ENCODE measurements at regions not wholly inside any gene's neighbourhood (a gene's known extent, or its start where the extent isn't known, plus 50 kb on each side); places are given as distances from the start of the nearest gene placed in this dataset.
"Not testable (repeated sequence)": the region's sequence is repeated elsewhere in the genome, so short reads cannot be mapped to it uniquely, and the experiment has no call there.

- no peak for TF ChIP-seq CTCF (IDR thresholded peaks at IDR 0.05; ENCODE audit: low read depth, low read length)
- no peak overlapping the region for H3K4me3 ChIP-seq (ENCODE audit: low read depth, low read length)
Observed at GRCh38 chr15:96851613-96852012, 521.1 kb downstream of the NR2F2 start.

- no peak overlapping the region for H3K4me3 ChIP-seq (ENCODE audit: low read depth, low read length)
- no peak for TF ChIP-seq CTCF (IDR thresholded peaks at IDR 0.05; ENCODE audit: low read depth, low read length)
Observed at GRCh38 chr15:96858694-96859093, 528.2 kb downstream of the NR2F2 start.

DNA sequence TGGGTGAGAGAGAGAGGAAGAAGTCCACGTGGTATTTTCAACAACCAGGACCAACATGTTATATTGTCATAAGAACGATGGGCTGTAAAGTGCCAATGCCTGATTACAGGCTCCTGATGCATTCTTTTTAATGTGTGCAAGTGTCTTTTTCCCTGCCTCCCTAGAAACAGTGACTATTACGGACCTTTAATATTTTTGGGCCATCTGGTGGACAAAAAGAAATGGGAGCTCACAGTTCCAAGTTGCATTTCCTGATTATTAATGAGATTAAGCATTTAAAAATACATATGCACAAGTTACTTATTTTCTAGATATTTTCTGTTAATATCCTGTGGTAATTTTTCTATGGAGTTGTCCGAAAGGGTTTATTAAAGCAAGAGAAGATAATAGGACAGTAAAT is 530.2 kb downstream of the NR2F2 start:
- no peak overlapping the region for H3K4me3 ChIP-seq (ENCODE audit: low read depth, low read length)
- no peak for TF ChIP-seq CTCF (IDR thresholded peaks at IDR 0.05; ENCODE audit: low read depth, low read length)

DNA sequence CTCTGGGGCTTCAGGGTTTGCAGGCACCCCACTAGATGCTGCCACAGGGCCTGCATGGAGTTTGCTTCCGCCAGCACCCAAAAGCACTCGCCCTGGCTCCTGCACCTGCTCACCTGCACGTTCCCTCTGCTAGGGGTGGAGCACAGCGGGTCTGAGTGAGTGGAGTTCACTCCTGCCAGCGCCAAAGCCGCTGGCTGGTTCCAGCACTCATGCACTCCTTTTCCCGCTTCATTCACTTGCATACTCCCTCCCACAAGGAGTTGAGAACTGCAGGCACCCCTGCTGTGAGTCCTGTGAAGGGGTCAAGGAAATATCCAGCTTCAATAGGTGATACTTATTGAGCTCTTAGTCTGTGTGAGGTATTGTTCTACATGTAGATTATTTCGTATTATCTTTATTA is 537.5 kb downstream of the NR2F2 start:
- no peak overlapping the region for H3K4me3 ChIP-seq (ENCODE audit: low read depth, low read length)
- TF ChIP-seq CTCF (IDR thresholded peaks at IDR 0.05; ENCODE audit: low read depth, low read length) = no peak

- TF ChIP-seq CTCF (IDR thresholded peaks at IDR 0.05; ENCODE audit: low read depth, low read length) = no peak
- H3K4me3 ChIP-seq (ENCODE audit: low read depth, low read length) = no peak overlapping the region
Observed at GRCh38 chr15:96869122-96869521, 538.6 kb downstream of the NR2F2 start.

GRCh38 chr15:96869790-96870189 is 539.3 kb downstream of the NR2F2 start:
- no peak for TF ChIP-seq CTCF (IDR thresholded peaks at IDR 0.05; ENCODE audit: low read depth, low read length)

DNA sequence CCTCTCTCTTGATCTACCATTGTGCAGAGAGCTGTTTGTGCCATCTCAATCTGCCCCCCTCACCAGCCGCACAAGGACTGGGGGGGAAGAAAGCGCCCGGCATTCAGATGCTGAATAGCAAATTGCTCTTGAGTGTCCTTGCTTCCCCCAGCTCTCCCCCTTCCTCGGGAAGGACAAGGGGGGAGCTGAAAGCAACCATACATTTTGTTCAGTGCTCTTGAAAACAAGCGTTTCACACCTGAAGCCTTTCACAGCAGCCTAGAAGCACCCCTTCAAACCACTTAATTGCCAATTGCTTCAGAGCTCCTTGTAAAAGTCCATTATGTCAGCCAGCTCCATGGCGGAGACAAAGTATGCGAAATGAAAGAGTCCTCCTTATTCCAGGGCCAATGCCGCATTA is 540.1 kb downstream of the NR2F2 start:
- no peak for TF ChIP-seq CTCF (IDR thresholded peaks at IDR 0.05; ENCODE audit: low read depth, low read length)
- H3K4me3 ChIP-seq (ENCODE audit: low read depth, low read length) = no peak overlapping the region

More at GRCh38 chr15:96869790-96870189, 539.3 kb downstream of the NR2F2 start:
- no peak overlapping the region for H3K4me3 ChIP-seq (ENCODE audit: low read depth, low read length)

DNA sequence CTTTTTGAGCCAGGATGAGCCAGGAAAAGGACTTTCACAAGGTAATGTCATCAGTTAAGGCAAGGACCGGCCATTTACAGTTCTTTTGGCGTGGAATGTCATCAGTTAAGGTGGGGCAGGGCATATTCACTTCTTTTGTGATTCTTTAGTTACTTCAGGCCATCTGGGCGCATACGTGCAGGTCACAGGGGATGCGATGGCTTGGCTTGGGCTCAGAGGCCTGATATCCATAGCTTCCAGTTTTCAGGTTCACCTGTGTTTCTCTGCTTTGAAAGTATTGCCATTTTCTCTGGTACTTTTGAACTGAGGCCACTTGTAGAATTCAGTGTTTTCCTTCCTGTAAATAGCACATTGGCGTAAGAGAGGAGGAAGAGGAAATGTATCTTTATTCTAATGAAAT is 546.9 kb downstream of the NR2F2 start:
- not testable (repeated sequence) for H3K4me3 ChIP-seq (ENCODE audit: low read depth, low read length)

Data from WI38 (cell line).